ENCODE measurements at regions not wholly inside any gene's neighbourhood (a gene's known extent, or its start where the extent isn't known, plus 50 kb on each side); places are given as distances from the start of the nearest gene placed in this dataset.

DNA sequence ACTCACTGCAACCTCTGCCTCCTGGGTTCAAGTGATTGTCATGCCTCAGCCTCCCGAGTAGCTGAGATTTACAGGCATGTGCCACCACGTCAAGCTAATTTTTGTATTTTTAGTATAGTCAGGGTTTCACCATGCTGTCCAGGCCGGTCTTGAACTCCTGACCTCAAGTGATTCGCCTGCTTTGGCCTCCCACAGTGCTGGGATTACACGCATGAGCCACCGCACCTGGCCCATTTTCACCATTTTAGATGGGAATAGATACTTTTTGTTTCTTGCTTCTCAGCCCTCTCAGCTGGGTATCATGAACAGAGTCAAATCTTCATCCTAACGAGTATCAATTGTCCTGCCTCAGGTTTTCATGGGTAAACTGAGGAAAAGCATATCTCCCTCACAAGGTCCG lies 235.0 kb downstream of the CDC5L start:
- ChIA-PET CTCF (no interaction called here), POLR2A (no interaction called here)
- TF ChIP-seq CTCF (IDR thresholded peaks at IDR 0.05; ENCODE audit: insufficient read depth, low read length, missing control alignments) = no peak
- no peak overlapping the region for H3K4me3 ChIP-seq (ENCODE audit: low read depth, low read length)
- no peak for DNase-seq (ENCODE audit: low read depth, low spot score)

DNA sequence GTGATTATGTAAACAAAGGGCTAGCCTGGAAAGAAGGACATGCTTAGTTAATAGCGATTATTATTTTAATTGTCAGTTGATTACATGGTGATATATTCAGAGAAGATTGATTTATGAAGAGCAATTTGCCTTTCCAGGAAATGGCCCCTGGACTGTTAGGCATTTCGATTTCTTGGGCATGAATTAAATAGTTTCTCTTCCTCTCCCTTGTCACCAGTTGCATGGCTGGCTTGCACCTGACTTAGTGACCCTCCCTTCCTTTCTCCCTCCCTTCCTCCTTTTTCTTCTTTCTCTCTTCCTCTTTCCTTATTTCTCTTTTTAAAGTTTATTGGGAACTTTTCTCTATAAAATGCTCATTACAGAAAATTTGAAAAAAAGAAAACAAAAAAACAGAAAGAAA lies 235.4 kb downstream of the CDC5L start:
- POLR2A ChIA-PET = no interaction called here
- no peak for DNase-seq (ENCODE audit: low read depth, low spot score)
- TF ChIP-seq CTCF (IDR thresholded peaks at IDR 0.05; ENCODE audit: insufficient read depth, low read length, missing control alignments) = no peak
- H3K4me3 ChIP-seq (ENCODE audit: low read depth, low read length) = no peak overlapping the region
- CTCF ChIA-PET = no interaction called here

DNA sequence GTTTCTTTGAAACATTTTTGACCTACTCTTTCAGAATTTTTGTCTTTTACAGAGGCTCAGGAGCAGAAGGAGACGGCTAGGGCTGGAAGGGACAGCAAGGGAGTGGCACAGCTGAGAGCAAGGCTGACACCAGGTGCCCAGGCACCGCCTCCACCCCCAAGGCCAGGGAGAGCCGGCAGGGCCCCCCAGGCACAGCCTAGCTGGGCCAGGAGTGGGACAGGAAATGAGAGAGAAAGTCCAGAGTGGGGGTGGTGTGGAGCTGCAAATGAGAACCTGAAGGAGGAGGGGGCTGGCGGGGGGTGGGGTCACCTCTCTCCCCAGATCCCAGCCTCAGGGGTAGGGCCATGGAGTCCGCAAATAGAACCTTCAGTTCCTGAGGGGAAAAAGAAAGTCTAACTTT lies 236.7 kb downstream of the CDC5L start:
- no peak for DNase-seq (ENCODE audit: low read depth, low spot score)
- ChIA-PET POLR2A (no interaction called here), CTCF (interaction anchor here (0.8 to 1.4 kb wide), 3 partner anchors 32 to 1306 kb away, joined by 3 to 4 read pairs (median 4); no protein-coding TSS in a partner anchor)
- H3K4me3 ChIP-seq (ENCODE audit: low read depth, low read length) = no peak overlapping the region
- TF ChIP-seq CTCF (IDR thresholded peaks at IDR 0.05; ENCODE audit: insufficient read depth, low read length, missing control alignments) = no peak

GRCh38 chr6:44624936-44625573 lies 237.5 kb downstream of the CDC5L start:
- ChIA-PET CTCF (interaction anchor here (0.8 to 1.4 kb wide), 4 partner anchors 31 to 1305 kb away, joined by 3 to 4 read pairs (median 4); no protein-coding TSS in a partner anchor), POLR2A (no interaction called here)
- TF ChIP-seq CTCF (IDR thresholded peaks at IDR 0.05; ENCODE audit: insufficient read depth, low read length, missing control alignments) = no peak
- DNase-seq (ENCODE audit: low read depth, low spot score) = no peak
- no peak overlapping the region for H3K4me3 ChIP-seq (ENCODE audit: low read depth, low read length)

GRCh38 chr6:44625996-44626395 lies 238.5 kb downstream of the CDC5L start:
- no peak for TF ChIP-seq CTCF (IDR thresholded peaks at IDR 0.05; ENCODE audit: insufficient read depth, low read length, missing control alignments)
- CTCF ChIA-PET = interaction anchor here (0.8 kb wide), 1 partner anchor 150 kb away, joined by 3 read pairs; no protein-coding TSS in a partner anchor
- POLR2A ChIA-PET = no interaction called here
- no peak overlapping the region for H3K4me3 ChIP-seq (ENCODE audit: low read depth, low read length)
- DNase-seq (ENCODE audit: low read depth, low spot score) = no peak

GRCh38 chr6:44626616-44627015 lies 239.1 kb downstream of the CDC5L start:
- ChIA-PET CTCF (interaction anchor here (6.2 kb wide), 1 partner anchor 151 kb away, joined by 110 read pairs; no protein-coding TSS in a partner anchor), POLR2A (no interaction called here)
- no peak overlapping the region for H3K4me3 ChIP-seq (ENCODE audit: low read depth, low read length)
- TF ChIP-seq CTCF (IDR thresholded peaks at IDR 0.05; ENCODE audit: insufficient read depth, low read length, missing control alignments) = no peak
- no peak for DNase-seq (ENCODE audit: low read depth, low spot score)

Measured in AG04449 (cell line).